ENCODE measurements at regions not wholly inside any gene's neighbourhood (a gene's known extent, or its start where the extent isn't known, plus 50 kb on each side); places are given as distances from the start of the nearest gene placed in this dataset.
A peak's percentile ranks its signal among the peaks of the same experiment; 100 is the strongest.

GRCh38 chr2:56018267-56018666 is 94.7 kb upstream of the EFEMP1 start:
- H2AK5ac ChIP-seq (ENCODE audit: low read length), result no peak overlapping the region
- no peak overlapping the region for H3K4me2 ChIP-seq (ENCODE audit: low read length)
- DNase-seq, result no peak
- H3K18ac ChIP-seq (ENCODE audit: low read length), result no peak overlapping the region
- no peaks in the 10 kb centered on the region for H3K9me3 ChIP-seq (ENCODE audit: insufficient read depth, low read depth, low read length)
- H3K27ac ChIP-seq (ENCODE audit: low read depth, low read length), result no peak overlapping the region
- H3K36me3 ChIP-seq (ENCODE audit: control insufficient read depth in 1 of 2, insufficient read depth in 2 of 2, low read length in 2 of 2), result no peaks in the 10 kb centered on the region
- H2AFZ ChIP-seq (ENCODE audit: insufficient read depth, low read length, poor library complexity), result no peak overlapping the region
- H3K4me3 ChIP-seq (ENCODE audit: low read depth, low read length), result no peak overlapping the region
- no peak overlapping the region for H4K8ac ChIP-seq (ENCODE audit: low read depth, low read length)
- no peak overlapping the region for H3K4ac ChIP-seq (ENCODE audit: low read depth, low read length)
- no peak overlapping the region for H3K23ac ChIP-seq (ENCODE audit: low read length)
- no peaks in the 10 kb centered on the region for H3K4me1 ChIP-seq (ENCODE audit: control insufficient read depth in 1 of 2, insufficient read depth in 2 of 2, low read length in 2 of 2)
- no peak overlapping the region for H2BK120ac ChIP-seq (ENCODE audit: insufficient read depth, low read length, poor library complexity)
- no peak overlapping the region for H4K12ac ChIP-seq (ENCODE audit: low read depth, low read length)
- H4K91ac ChIP-seq (ENCODE audit: low read depth, low read length), result no peak overlapping the region
- no peak overlapping the region for H2BK12ac ChIP-seq (ENCODE audit: low read length)
- H3K27me3 ChIP-seq (ENCODE audit: insufficient read depth, low read length), result no peaks in the 10 kb centered on the region
- no peak overlapping the region for H3K14ac ChIP-seq (ENCODE audit: low read length)
- H2BK5ac ChIP-seq (ENCODE audit: low read depth, low read length, poor library complexity), result no peak overlapping the region
- no peak overlapping the region for H3K9ac ChIP-seq (ENCODE audit: low read length)
- H3K79me1 ChIP-seq (ENCODE audit: low read length), result no peaks in the 10 kb centered on the region
- no peaks in the 10 kb centered on the region for H3K79me2 ChIP-seq (ENCODE audit: control insufficient read depth, insufficient read depth, low read length, poor library complexity)
- no CpG with 5 or more reads among the region's 8 CpGs for WGBS (ENCODE audit: extremely low coverage, insufficient coverage, insufficient read length)

GRCh38 chr2:56021136-56021474 is 97.5 kb upstream of the EFEMP1 start:
- H3K23ac ChIP-seq (ENCODE audit: low read length), result no peak overlapping the region
- H2AK5ac ChIP-seq (ENCODE audit: low read length), result no peak overlapping the region
- H2AFZ ChIP-seq (ENCODE audit: insufficient read depth, low read length, poor library complexity), result no peak overlapping the region
- H3K9ac ChIP-seq (ENCODE audit: low read length), result no peak overlapping the region
- no peaks in the 10 kb centered on the region for H3K79me1 ChIP-seq (ENCODE audit: low read length)
- H4K12ac ChIP-seq (ENCODE audit: low read depth, low read length), result no peak overlapping the region
- H3K14ac ChIP-seq (ENCODE audit: low read length), result no peak overlapping the region
- no peak overlapping the region for H2BK12ac ChIP-seq (ENCODE audit: low read length)
- H3K4me3 ChIP-seq (ENCODE audit: low read depth, low read length), result no peak overlapping the region
- no peaks in the 10 kb centered on the region for H3K36me3 ChIP-seq (ENCODE audit: control insufficient read depth in 1 of 2, insufficient read depth in 2 of 2, low read length in 2 of 2)
- no peak for DNase-seq
- H3K27ac ChIP-seq (ENCODE audit: low read depth, low read length), result no peak overlapping the region
- no peaks in the 10 kb centered on the region for H3K27me3 ChIP-seq (ENCODE audit: insufficient read depth, low read length)
- H4K91ac ChIP-seq (ENCODE audit: low read depth, low read length), result no peak overlapping the region
- no peak overlapping the region for H3K18ac ChIP-seq (ENCODE audit: low read length)
- H3K4me1 ChIP-seq (ENCODE audit: control insufficient read depth in 1 of 2, insufficient read depth in 2 of 2, low read length in 2 of 2), result no peaks in the 10 kb centered on the region
- no peak overlapping the region for H2BK5ac ChIP-seq (ENCODE audit: low read depth, low read length, poor library complexity)
- H4K8ac ChIP-seq (ENCODE audit: low read depth, low read length), result no peak overlapping the region
- no CpG with 5 or more reads among the region's 5 CpGs for WGBS (ENCODE audit: extremely low coverage, insufficient coverage, insufficient read length)
- no peak overlapping the region for H2BK120ac ChIP-seq (ENCODE audit: insufficient read depth, low read length, poor library complexity)
- H3K9me3 ChIP-seq (ENCODE audit: insufficient read depth, low read depth, low read length), result no peaks in the 10 kb centered on the region
- no peaks in the 10 kb centered on the region for H3K79me2 ChIP-seq (ENCODE audit: control insufficient read depth, insufficient read depth, low read length, poor library complexity)
- no peak overlapping the region for H3K4me2 ChIP-seq (ENCODE audit: low read length)
- no peak overlapping the region for H3K4ac ChIP-seq (ENCODE audit: low read depth, low read length)

GRCh38 chr2:56021579-56021978 is 98.0 kb upstream of the EFEMP1 start:
- Histone ChIP-seq H3K79me1 (ENCODE audit: low read length) (no peaks in the 10 kb centered on the region), H4K91ac (ENCODE audit: low read depth, low read length) (no peak overlapping the region), H4K8ac (ENCODE audit: low read depth, low read length) (no peak overlapping the region), H3K23ac (ENCODE audit: low read length) (no peak overlapping the region), H2AFZ (ENCODE audit: insufficient read depth, low read length, poor library complexity) (no peak overlapping the region), H2BK5ac (ENCODE audit: low read depth, low read length, poor library complexity) (no peak overlapping the region), H3K18ac (ENCODE audit: low read length) (no peak overlapping the region), H3K4ac (ENCODE audit: low read depth, low read length) (no peak overlapping the region), H3K9ac (ENCODE audit: low read length) (no peak overlapping the region), H3K4me1 (ENCODE audit: control insufficient read depth in 1 of 2, insufficient read depth in 2 of 2, low read length in 2 of 2) (no peaks in the 10 kb centered on the region), H2AK5ac (ENCODE audit: low read length) (no peak overlapping the region), H3K4me2 (ENCODE audit: low read length) (no peak overlapping the region), H3K14ac (ENCODE audit: low read length) (no peak overlapping the region), H3K79me2 (ENCODE audit: control insufficient read depth, insufficient read depth, low read length, poor library complexity) (no peaks in the 10 kb centered on the region), H3K36me3 (ENCODE audit: control insufficient read depth in 1 of 2, insufficient read depth in 2 of 2, low read length in 2 of 2) (no peaks in the 10 kb centered on the region), H3K27me3 (ENCODE audit: insufficient read depth, low read length) (no peaks in the 10 kb centered on the region), H4K12ac (ENCODE audit: low read depth, low read length) (no peak overlapping the region), H3K9me3 (ENCODE audit: insufficient read depth, low read depth, low read length) (no peaks in the 10 kb centered on the region), H2BK12ac (ENCODE audit: low read length) (no peak overlapping the region), H3K27ac (ENCODE audit: low read depth, low read length) (no peak overlapping the region), H3K4me3 (ENCODE audit: low read depth, low read length) (no peak overlapping the region), H2BK120ac (ENCODE audit: insufficient read depth, low read length, poor library complexity) (no peak overlapping the region)
- no CpG with 5 or more reads among the region's 5 CpGs for WGBS (ENCODE audit: extremely low coverage, insufficient coverage, insufficient read length)
- DNase-seq, result no peak

- no CpG with 5 or more reads among the region's 1 CpG for WGBS (ENCODE audit: extremely low coverage, insufficient coverage, insufficient read length)
- no peak overlapping the region for H2AFZ ChIP-seq (ENCODE audit: insufficient read depth, low read length, poor library complexity)
- H3K4me1 ChIP-seq (ENCODE audit: control insufficient read depth in 1 of 2, insufficient read depth in 2 of 2, low read length in 2 of 2), result no peaks in the 10 kb centered on the region
- H3K18ac ChIP-seq (ENCODE audit: low read length), result no peak overlapping the region
- no peaks in the 10 kb centered on the region for H3K27me3 ChIP-seq (ENCODE audit: insufficient read depth, low read length)
- no peak overlapping the region for H4K91ac ChIP-seq (ENCODE audit: low read depth, low read length)
- no peak overlapping the region for H3K4me2 ChIP-seq (ENCODE audit: low read length)
- no peak overlapping the region for H4K12ac ChIP-seq (ENCODE audit: low read depth, low read length)
- H3K79me1 ChIP-seq (ENCODE audit: low read length), result no peaks in the 10 kb centered on the region
- DNase-seq, result peak; percentile 48 to 80
- no peaks in the 10 kb centered on the region for H3K9me3 ChIP-seq (ENCODE audit: insufficient read depth, low read depth, low read length)
- no peak overlapping the region for H2AK5ac ChIP-seq (ENCODE audit: low read length)
- no peak overlapping the region for H4K8ac ChIP-seq (ENCODE audit: low read depth, low read length)
- H3K4ac ChIP-seq (ENCODE audit: low read depth, low read length), result no peak overlapping the region
- no peak overlapping the region for H3K23ac ChIP-seq (ENCODE audit: low read length)
- H3K9ac ChIP-seq (ENCODE audit: low read length), result no peak overlapping the region
- H3K4me3 ChIP-seq (ENCODE audit: low read depth, low read length), result no peak overlapping the region
- H2BK12ac ChIP-seq (ENCODE audit: low read length), result no peak overlapping the region
- no peaks in the 10 kb centered on the region for H3K79me2 ChIP-seq (ENCODE audit: control insufficient read depth, insufficient read depth, low read length, poor library complexity)
- H3K36me3 ChIP-seq (ENCODE audit: control insufficient read depth in 1 of 2, insufficient read depth in 2 of 2, low read length in 2 of 2), result no peaks in the 10 kb centered on the region
- H3K14ac ChIP-seq (ENCODE audit: low read length), result no peak overlapping the region
- H2BK120ac ChIP-seq (ENCODE audit: insufficient read depth, low read length, poor library complexity), result no peak overlapping the region
- H2BK5ac ChIP-seq (ENCODE audit: low read depth, low read length, poor library complexity), result no peak overlapping the region
- H3K27ac ChIP-seq (ENCODE audit: low read depth, low read length), result no peak overlapping the region
Observed at GRCh38 chr2:56025469-56026193, 102.0 kb upstream of the EFEMP1 start.
